PC-9 (cell line): ENCODE measurements at regions not wholly inside any gene's neighbourhood (a gene's known extent, or its start where the extent isn't known, plus 50 kb on each side); places are given as distances from the start of the nearest gene placed in this dataset.

ENCODE experiments used
- EZH2 ChIP-seq: fragments of 200-600 bp; sonication (generic); IDR thresholded peaks from 2 replicates; pipeline ENCODE4 v1.8.0; 2017; ENCODE audit warnings: antibody characterized with exemption, low read depth
- TF ChIP-seq, protein P1 (sequence below): fragments of 200-600 bp; sonication (generic); conservative IDR thresholded peaks from 2 replicates; pipeline ENCODE4 v1.6.1; 2017; ENCODE audit warnings: mixed run types, antibody characterized with exemption, mild to moderate bottlenecking, moderate library complexity

DNA sequence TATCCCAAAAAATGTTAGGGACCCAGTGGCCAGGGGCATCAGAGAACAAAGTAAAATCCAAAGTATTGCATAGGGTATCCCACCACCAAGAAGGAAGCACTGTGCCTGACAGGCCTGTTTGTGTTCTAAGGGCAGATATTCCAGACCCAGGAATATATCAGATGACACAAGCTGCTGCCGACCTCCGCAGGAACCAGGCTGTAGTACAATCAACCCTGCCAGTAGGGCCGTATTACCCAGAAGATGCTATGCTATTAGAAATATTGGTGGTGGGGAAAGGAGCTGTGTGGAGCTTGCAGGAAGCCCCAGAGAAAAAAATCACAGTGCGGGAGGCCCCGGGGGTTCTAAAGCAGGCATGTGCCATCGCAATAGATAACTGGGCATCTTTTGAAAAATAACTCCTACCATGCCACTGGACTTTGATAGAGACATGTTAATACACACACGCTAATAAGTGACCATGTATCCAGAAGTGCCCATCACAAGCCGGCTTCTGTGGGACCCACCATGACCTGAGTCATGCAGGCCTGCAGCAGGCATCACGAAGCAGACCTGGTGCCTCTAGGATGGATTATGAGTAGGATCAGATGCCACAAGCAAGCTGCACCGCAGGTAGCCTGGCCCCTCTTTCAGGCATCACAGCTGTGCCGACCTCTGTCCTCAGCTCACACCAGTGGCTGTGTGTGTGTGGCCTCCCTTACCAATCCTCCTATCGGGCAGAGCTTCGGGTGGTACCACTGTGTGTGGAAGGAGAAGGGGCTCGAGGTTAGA is 242.7 kb downstream of the BCL11B start:
- TF ChIP-seq, protein P1, sequence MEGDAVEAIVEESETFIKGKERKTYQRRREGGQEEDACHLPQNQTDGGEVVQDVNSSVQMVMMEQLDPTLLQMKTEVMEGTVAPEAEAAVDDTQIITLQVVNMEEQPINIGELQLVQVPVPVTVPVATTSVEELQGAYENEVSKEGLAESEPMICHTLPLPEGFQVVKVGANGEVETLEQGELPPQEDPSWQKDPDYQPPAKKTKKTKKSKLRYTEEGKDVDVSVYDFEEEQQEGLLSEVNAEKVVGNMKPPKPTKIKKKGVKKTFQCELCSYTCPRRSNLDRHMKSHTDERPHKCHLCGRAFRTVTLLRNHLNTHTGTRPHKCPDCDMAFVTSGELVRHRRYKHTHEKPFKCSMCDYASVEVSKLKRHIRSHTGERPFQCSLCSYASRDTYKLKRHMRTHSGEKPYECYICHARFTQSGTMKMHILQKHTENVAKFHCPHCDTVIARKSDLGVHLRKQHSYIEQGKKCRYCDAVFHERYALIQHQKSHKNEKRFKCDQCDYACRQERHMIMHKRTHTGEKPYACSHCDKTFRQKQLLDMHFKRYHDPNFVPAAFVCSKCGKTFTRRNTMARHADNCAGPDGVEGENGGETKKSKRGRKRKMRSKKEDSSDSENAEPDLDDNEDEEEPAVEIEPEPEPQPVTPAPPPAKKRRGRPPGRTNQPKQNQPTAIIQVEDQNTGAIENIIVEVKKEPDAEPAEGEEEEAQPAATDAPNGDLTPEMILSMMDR, result no peak
- no peak for TF ChIP-seq EZH2
